Spleen (tissue), 11 donors: ENCODE measurements at regions not wholly inside any gene's neighbourhood (a gene's known extent, or its start where the extent isn't known, plus 50 kb on each side); places are given as distances from the start of the nearest gene placed in this dataset.

ENCODE experiments used
- DNase-seq: peaks from one replicate; pipeline ENCODE4 v3.0.0-alpha.2; 2020
- H3K27ac ChIP-seq, 8 donors: fragments of 200-600 bp; sonication (generic) in 7 of 8; 1 replicate in 4 of 8; 2 replicates in 4 of 8; pipeline versions ENCODE4 v1.5.0 to v1.8.0; 2016 to 2021; ENCODE audit warnings: inconsistent platforms in 4 of 8, mild to moderate bottlenecking in 4 of 8, moderate library complexity in 1 of 8
- H3K27me3 ChIP-seq, 7 donors: fragments of 200-600 bp; sonication (generic) in 6 of 7; replicated peaks in 1 of 7; 1 replicate in 4 of 7; 2 replicates in 3 of 7; pipeline versions ENCODE4 v1.5.0 to v1.8.0; 2016 to 2021; ENCODE audit warnings: inconsistent platforms in 3 of 7, mild to moderate bottlenecking in 1 of 7
- H3K36me3 ChIP-seq, 6 donors: fragments of 200-600 bp; sonication (generic) in 5 of 6; 1 replicate in 4 of 6; 2 replicates in 2 of 6; pipeline versions ENCODE4 v1.5.0 to v1.8.0; 2016 to 2021; ENCODE audit warnings: inconsistent platforms in 2 of 6
- H3K4me1 ChIP-seq, 6 donors: fragments of 200-600 bp; sonication (generic) in 5 of 6; 1 replicate in 3 of 6; 2 replicates in 3 of 6; pipeline versions ENCODE4 v1.5.0 to v1.8.0; 2016 to 2021; ENCODE audit warnings: inconsistent platforms in 3 of 6
- H3K4me3 ChIP-seq, 8 donors: fragments of 200-600 bp; sonication (generic) in 7 of 8; 1 replicate in 4 of 8; 2 replicates in 4 of 8; pipeline versions ENCODE4 v1.5.0 to v1.8.0; 2016 to 2021; ENCODE audit warnings: inconsistent platforms in 4 of 8, mild to moderate bottlenecking in 4 of 8, moderate library complexity in 2 of 8
- H3K9me3 ChIP-seq, 8 donors: fragments of 200-600 bp; sonication (generic) in 7 of 8; 1 replicate in 4 of 8; 2 replicates in 4 of 8; pipeline versions ENCODE4 v1.5.0 to v1.8.0; 2016 to 2021; ENCODE audit warnings: inconsistent platforms in 4 of 8
- CTCF ChIP-seq, 11 experiments: fragments of 200-600 bp in 7 of 11; fragments of 450-650 bp in 4 of 11; sonication (generic) in 4 of 11; IDR thresholded peaks in 8 of 11; conservative IDR thresholded peaks in 3 of 11; 1 replicate in 7 of 11; 2 replicates in 4 of 11; pipeline versions ENCODE4 v1.4.0 to v1.8.0; 2016 to 2021; ENCODE audit warnings: antibody characterized with exemption in 11 of 11, inconsistent platforms in 4 of 11, mild to moderate bottlenecking in 1 of 11
- POLR2A ChIP-seq, 3 donors: fragments of 450-650 bp; IDR thresholded peaks; one replicate each; pipeline ENCODE4 v1.5.1; 2017; ENCODE audit warnings: antibody characterized with exemption in 3 of 3, mild to moderate bottlenecking in 1 of 3
- POLR2AphosphoS5 ChIP-seq, 3 donors: sonication (generic); formaldehyde crosslinking; IDR thresholded peaks; one replicate each; pipeline ENCODE4 v1.5.1; 2017; ENCODE audit warnings: antibody characterized with exemption in 3 of 3
- WGBS, 5 donors: extraction: QIAGEN DNeasy Blood & Tissue Kit in 3 of 5; methylation state at CpG; one replicate each; pipeline versions ENCODE4 v1.1.5 to v1.1.7; 2013 to 2018; 5-methylcytosine and 5-hydroxymethylcytosine counted together
- intact Hi-C: fragments of 100-400 bp; cut with DNase I; formaldehyde crosslinking; loops from one replicate; pipeline ENCODE4 v1.15.0; 2023; ENCODE audit warnings: low total_unique reads
- donor health status: healthy with polysubstance abuse.
- donor health status: DM: no; HTN: no; CAD: no; lungs with moderate emphysema.
- donor health status: DM: no; HTN: no; CAD: no.
- donor health status: Bipolar disorder and iron deficiency.
- donor health status: healthy.
- donor health status: DM: no; HTN: no; CAD: no.
- donor health status: DM: yes; HTN: yes; CAD: no.

DNA sequence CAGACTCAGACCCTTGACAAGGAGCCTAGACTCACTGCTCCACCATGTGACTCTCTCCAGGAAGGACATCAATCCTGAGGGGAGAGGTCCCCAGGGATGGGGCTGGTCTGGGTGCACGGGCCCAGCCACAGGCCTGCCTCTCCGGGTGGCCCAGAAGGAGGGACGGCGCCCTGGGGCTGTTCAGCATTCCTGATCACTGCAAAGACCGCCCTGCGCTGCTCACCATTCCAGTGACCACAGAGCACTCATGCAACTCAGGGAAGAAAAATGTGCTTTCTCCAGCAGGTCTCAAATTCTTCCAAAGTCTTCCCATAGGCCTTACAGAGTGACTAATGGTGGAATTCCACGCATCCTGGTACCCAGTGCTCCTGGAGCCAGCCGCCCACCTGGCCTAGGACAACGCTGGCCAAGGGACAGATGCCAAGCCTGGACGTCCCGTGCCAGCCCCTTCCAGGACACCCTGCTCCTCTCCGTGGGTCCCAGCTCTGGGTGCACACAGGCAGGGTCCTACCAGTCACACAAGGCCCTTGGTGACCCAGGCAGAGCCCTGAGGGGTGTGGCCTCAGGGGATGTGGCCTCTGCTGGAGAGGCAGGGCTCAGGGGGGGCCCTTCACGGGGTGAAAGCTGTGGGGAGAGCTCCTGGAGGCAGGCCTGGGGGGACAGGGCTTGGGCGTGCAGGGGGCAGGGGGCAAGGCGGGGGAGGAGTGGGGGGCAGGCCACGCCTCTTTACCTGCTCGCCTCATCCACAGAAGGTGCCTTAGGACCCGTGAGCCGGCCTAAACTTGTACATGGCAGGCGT lies 178.8 kb downstream of the IGLL1 start:
- H3K4me1 ChIP-seq: peaks cover 0 to 12% (median 2%) of the 10 kb centered on the region in 6 donors
- intact Hi-C loops: loop anchor here (10.0 kb wide), 1 partner anchor 133 kb away; no protein-coding TSS in a partner anchor
- no peaks in the 10 kb centered on the region for H3K36me3 ChIP-seq
- DNase-seq: no peak
- no peaks in the 10 kb centered on the region for H3K9me3 ChIP-seq
- 86 to 94% (median 90%) methylated on average over 11 to 20 of the region's 20 CpGs for WGBS, 5 donors
- no peak overlapping the region for H3K4me3 ChIP-seq
- H3K27me3 ChIP-seq: peaks cover 0 to 60% (median 0%) of the 10 kb centered on the region in 7 donors
- no peak overlapping the region for H3K27ac ChIP-seq
- no peak for TF ChIP-seq CTCF (IDR thresholded peaks at IDR 0.05 in 8 of 11, conservative IDR thresholded peaks at IDR 0.05 in 3 of 11)
- TF ChIP-seq POLR2A (IDR thresholded peaks at IDR 0.05): no peak
- TF ChIP-seq POLR2AphosphoS5 (IDR thresholded peaks at IDR 0.05): no peak

DNA sequence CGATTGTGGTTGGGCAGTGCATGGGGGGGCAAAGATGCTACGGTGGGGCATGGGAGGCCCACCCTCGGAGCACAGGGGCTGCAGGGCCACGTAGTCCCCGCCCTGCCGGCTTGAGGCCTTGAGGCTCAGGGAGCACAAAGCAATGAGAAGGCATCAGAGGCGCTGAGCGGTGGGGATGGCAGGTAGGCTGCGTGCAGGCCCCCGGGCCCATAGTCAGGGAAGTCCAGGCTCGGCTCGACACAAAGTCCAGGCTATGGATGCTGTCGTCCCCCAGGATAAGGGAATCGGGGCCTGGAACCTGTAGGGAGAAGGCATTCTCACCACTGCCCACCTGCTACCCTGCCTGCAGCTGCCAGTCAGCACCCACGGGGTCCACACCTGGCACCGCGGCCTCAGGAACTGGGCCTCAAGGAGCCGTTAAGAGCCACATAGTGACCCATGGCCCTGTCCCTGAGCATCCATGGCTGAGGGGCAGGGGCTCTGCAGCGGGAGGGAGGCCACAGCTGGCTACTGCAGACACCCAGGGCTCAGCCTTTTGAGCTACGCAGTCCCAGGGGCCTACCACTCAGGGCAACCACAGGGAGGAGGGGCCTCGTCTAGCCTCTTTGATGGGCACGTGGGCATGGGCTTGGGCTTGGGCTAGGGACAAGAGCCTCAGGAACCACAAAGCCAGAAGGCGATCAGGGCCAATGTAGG lies 179.7 kb downstream of the IGLL1 start:
- Histone ChIP-seq H3K4me3 (no peak overlapping the region), H3K4me1 (peaks cover 0 to 12% (median 2%) of the 10 kb centered on the region in 6 donors), H3K9me3 (no peaks in the 10 kb centered on the region), H3K27me3 (peaks cover 0 to 56% (median 0%) of the 10 kb centered on the region in 7 donors), H3K36me3 (no peaks in the 10 kb centered on the region), H3K27ac (no peak overlapping the region)
- 77 to 87% (median 83%) methylated on average over 14 to 23 of the region's 23 CpGs for WGBS, 5 donors
- TF ChIP-seq POLR2A (IDR thresholded peaks at IDR 0.05) (no peak), CTCF (IDR thresholded peaks at IDR 0.05 in 8 of 11, conservative IDR thresholded peaks at IDR 0.05 in 3 of 11) (no peak), POLR2AphosphoS5 (IDR thresholded peaks at IDR 0.05) (no peak)
- intact Hi-C loops: loop anchor here (10.0 kb wide), 1 partner anchor 134 kb away; no protein-coding TSS in a partner anchor
- no peak for DNase-seq

DNA sequence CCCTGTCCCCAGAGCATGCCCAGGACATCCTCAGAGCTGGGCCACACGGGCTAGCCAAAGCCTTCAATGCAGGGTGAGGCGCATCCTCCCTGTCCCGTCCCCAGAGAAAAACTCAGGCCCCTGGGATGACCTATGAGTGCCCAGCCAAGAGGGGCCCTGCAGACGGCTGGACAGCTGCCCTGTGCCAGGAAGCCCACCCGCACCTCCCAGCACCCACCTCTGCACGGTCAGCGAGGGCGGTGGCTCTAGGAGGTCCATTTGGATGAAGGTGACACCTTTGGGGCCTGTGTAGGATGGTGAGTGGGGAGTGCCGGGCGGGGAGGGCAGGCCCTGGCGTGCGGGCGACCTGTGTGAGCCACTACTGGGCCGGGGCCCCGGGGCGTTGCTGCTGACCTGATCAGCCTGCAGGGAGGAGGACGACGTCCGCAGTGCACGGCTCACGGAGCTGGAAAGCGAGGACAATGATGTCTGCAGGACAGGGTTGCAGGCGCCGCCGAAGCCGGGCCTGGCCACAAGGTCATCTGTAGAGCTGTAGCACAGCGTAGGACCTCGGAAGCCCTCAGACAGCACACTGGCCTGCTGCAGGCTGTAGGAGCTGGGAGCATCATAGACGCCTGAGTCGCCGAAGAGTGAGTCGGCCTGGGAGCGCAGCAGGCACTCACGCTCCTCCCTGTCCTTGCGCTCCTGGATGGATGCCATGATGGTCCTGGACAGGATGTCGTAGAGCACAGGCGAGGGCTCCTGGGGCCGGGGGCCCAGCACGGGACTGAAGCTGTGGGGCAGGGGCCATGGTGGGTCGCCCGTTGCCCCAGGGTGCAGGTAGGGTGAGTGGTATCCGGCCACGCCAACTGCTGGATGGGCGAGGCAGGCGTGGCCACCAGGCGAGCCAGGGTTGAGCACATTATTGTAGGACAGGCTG lies 180.5 kb downstream of the IGLL1 start:
- intact Hi-C loops: loop anchor here (10.0 kb wide), 1 partner anchor 135 kb away; no protein-coding TSS in a partner anchor
- 85 to 89% (median 88%) methylated on average over 25 to 46 of the region's 46 CpGs for WGBS, 5 donors
- Histone ChIP-seq H3K36me3 (no peaks in the 10 kb centered on the region), H3K27me3 (peaks cover 0 to 48% (median 0%) of the 10 kb centered on the region in 7 donors), H3K27ac (no peak overlapping the region), H3K4me1 (peaks cover 0 to 12% (median 2%) of the 10 kb centered on the region in 6 donors), H3K4me3 (no peak overlapping the region), H3K9me3 (no peaks in the 10 kb centered on the region)
- TF ChIP-seq CTCF (IDR thresholded peaks at IDR 0.05 in 8 of 11, conservative IDR thresholded peaks at IDR 0.05 in 3 of 11): no peak
- TF ChIP-seq POLR2AphosphoS5 (IDR thresholded peaks at IDR 0.05): no peak
- TF ChIP-seq POLR2A (IDR thresholded peaks at IDR 0.05): no peak
- peak; percentile 78 for DNase-seq
